HG03520 (cell line): ENCODE measurements at regions not wholly inside any gene's neighbourhood (a gene's known extent, or its start where the extent isn't known, plus 50 kb on each side); places are given as distances from the start of the nearest gene placed in this dataset.
"Not testable (repeated sequence)": the region's sequence is repeated elsewhere in the genome, so short reads cannot be mapped to it uniquely, and the experiment has no call there.

Experiments
- ATAC-seq: cut with Tn5 transposase; IDR thresholded peaks from one replicate; pipeline ENCODE4 v1.9.1; 2021; ENCODE audit warnings: mild to moderate bottlenecking, moderate library complexity; ENCODE audit not compliant: unreplicated experiment

- ATAC-seq: no peak
These were observed 76.5 kb downstream of the ARL5B start for GRCh38 chr10:18735711-18736110.

GRCh38 chr10:18737236-18737635 is 78.0 kb downstream of the ARL5B start:
- ATAC-seq: no peak

- no peak for ATAC-seq
These were observed 78.6 kb downstream of the ARL5B start for GRCh38 chr10:18737841-18738240.

- no peak for ATAC-seq
These were observed 79.6 kb downstream of the ARL5B start for GRCh38 chr10:18738835-18739234.

- ATAC-seq: no peak
These were observed 84.7 kb downstream of the ARL5B start for GRCh38 chr10:18743926-18744325.

- ATAC-seq: no peak
These were observed 94.2 kb downstream of the ARL5B start for GRCh38 chr10:18753312-18753895.

- peak; percentile 94 for ATAC-seq
These were observed 100.3 kb downstream of the ARL5B start for GRCh38 chr10:18759575-18759974.

- no peak for ATAC-seq
These were observed 101.6 kb downstream of the ARL5B start for GRCh38 chr10:18760836-18761235.

- ATAC-seq: no peak
These were observed 108.8 kb downstream of the ARL5B start for GRCh38 chr10:18767981-18768380.

GRCh38 chr10:18773180-18773579 is 113.9 kb downstream of the ARL5B start:
- no peak for ATAC-seq

- ATAC-seq: no peak
These were observed 118.0 kb downstream of the ARL5B start for GRCh38 chr10:18777258-18777657.

GRCh38 chr10:18786478-18786877 is 127.2 kb downstream of the ARL5B start:
- ATAC-seq: no peak

GRCh38 chr10:18793951-18794350 is 134.7 kb downstream of the ARL5B start:
- no peak for ATAC-seq

- ATAC-seq: no peak
These were observed 136.3 kb downstream of the ARL5B start for GRCh38 chr10:18795549-18795948.

- no peak for ATAC-seq
These were observed 138.1 kb downstream of the ARL5B start for GRCh38 chr10:18797286-18797685.

GRCh38 chr10:18822156-18822555 is 162.9 kb downstream of the ARL5B start:
- no peak for ATAC-seq

- ATAC-seq: no peak
These were observed 170.0 kb downstream of the ARL5B start for GRCh38 chr10:18829259-18829658.

GRCh38 chr10:18830277-18830676 is 171.0 kb downstream of the ARL5B start:
- ATAC-seq: no peak

GRCh38 chr10:18856623-18857022 is 192.0 kb upstream of the MALRD1 start:
- not testable (repeated sequence) for ATAC-seq

GRCh38 chr10:18859659-18860058 is 188.9 kb upstream of the MALRD1 start:
- no peak for ATAC-seq

GRCh38 chr10:18860186-18860585 is 188.4 kb upstream of the MALRD1 start:
- ATAC-seq: no peak

GRCh38 chr10:18860631-18861240 is 187.9 kb upstream of the MALRD1 start:
- ATAC-seq: no peak

- no peak for ATAC-seq
These were observed 187.2 kb upstream of the MALRD1 start for GRCh38 chr10:18861382-18861781.
